NCI-H446 treated with DMSO at 0.1 percent for 48 hours (cell line): ENCODE measurements at regions not wholly inside any gene's neighbourhood (a gene's known extent, or its start where the extent isn't known, plus 50 kb on each side); places are given as distances from the start of the nearest gene placed in this dataset.
A peak's percentile ranks its signal among the peaks of the same experiment; 100 is the strongest.

Experiments
- DNase-seq: peaks from one replicate; lab custom pipeline; 2025; lab: John Stamatoyannopoulos, UW

- DNase-seq, result no peak
Observed at GRCh38 chr17:5820721-5821456, 236.6 kb upstream of the NLRP1 start.

- DNase-seq, result no peak
Observed at GRCh38 chr17:5821803-5822202, 237.5 kb upstream of the NLRP1 start.

- no peak for DNase-seq
Observed at GRCh38 chr17:5822281-5823060, 238.2 kb upstream of the NLRP1 start.

GRCh38 chr17:5823219-5823618 lies 238.9 kb upstream of the NLRP1 start:
- no peak for DNase-seq

GRCh38 chr17:5825717-5826330 lies 241.5 kb upstream of the NLRP1 start:
- DNase-seq, result no peak

GRCh38 chr17:5826384-5826783 lies 242.1 kb upstream of the NLRP1 start:
- DNase-seq, result no peak

- no peak for DNase-seq
Observed at GRCh38 chr17:5830921-5831320, 239.3 kb upstream of the WSCD1 start.

- no peak for DNase-seq
Observed at GRCh38 chr17:5832886-5833285, 237.3 kb upstream of the WSCD1 start.

GRCh38 chr17:5837055-5837491 lies 233.1 kb upstream of the WSCD1 start:
- no peak for DNase-seq

- no peak for DNase-seq
Observed at GRCh38 chr17:5838661-5839300, 231.4 kb upstream of the WSCD1 start.

- DNase-seq, result peak; percentile 20
Observed at GRCh38 chr17:5840811-5841446, 229.2 kb upstream of the WSCD1 start.

GRCh38 chr17:5841862-5842261 lies 228.3 kb upstream of the WSCD1 start:
- DNase-seq, result no peak

GRCh38 chr17:5843366-5844026 lies 226.7 kb upstream of the WSCD1 start:
- DNase-seq, result no peak

GRCh38 chr17:5846001-5846400 lies 224.2 kb upstream of the WSCD1 start:
- DNase-seq, result no peak

GRCh38 chr17:5854871-5855554 lies 215.2 kb upstream of the WSCD1 start:
- DNase-seq, result no peak

- no peak for DNase-seq
Observed at GRCh38 chr17:5861246-5861645, 208.9 kb upstream of the WSCD1 start.

- no peak for DNase-seq
Observed at GRCh38 chr17:5861854-5862253, 208.3 kb upstream of the WSCD1 start.

GRCh38 chr17:5862395-5862794 lies 207.8 kb upstream of the WSCD1 start:
- no peak for DNase-seq

GRCh38 chr17:5864741-5865657 lies 205.2 kb upstream of the WSCD1 start:
- DNase-seq, result no peak

- no peak for DNase-seq
Observed at GRCh38 chr17:5866978-5867377, 203.2 kb upstream of the WSCD1 start.
